ACHN (cell line): ENCODE measurements at regions not wholly inside any gene's neighbourhood (a gene's known extent, or its start where the extent isn't known, plus 50 kb on each side); places are given as distances from the start of the nearest gene placed in this dataset.
A peak's percentile ranks its signal among the peaks of the same experiment; 100 is the strongest.
"Not testable (repeated sequence)": the region's sequence is repeated elsewhere in the genome, so short reads cannot be mapped to it uniquely, and the experiment has no call there.

Experiments used
- DNase-seq: peaks from one replicate; pipeline ENCODE4 v3.0.0-alpha.2; 2015
- in situ Hi-C: cut with HindIII; loops from 2 replicates; pipeline ENCODE4 v1.10.0; 2017; ENCODE audit warnings: low sequenced_read_pairs, low pct_ligation_motif_present, low pct_unique_long_range_greater_than_20kb

GRCh38 chr2:100751871-100752625 lies 67.9 kb upstream of the NPAS2 start:
- in situ Hi-C loops, DNase-seq: not testable (repeated sequence)

GRCh38 chr2:100752628-100753333 lies 67.2 kb upstream of the NPAS2 start:
- in situ Hi-C loops: no loop called here
- DNase-seq: peak; percentile 28

- in situ Hi-C loops: no loop called here
- DNase-seq: no peak
These were observed 66.5 kb upstream of the NPAS2 start for GRCh38 chr2:100753444-100753843.

- in situ Hi-C loops: no loop called here
- DNase-seq: no peak
These were observed 66.1 kb upstream of the NPAS2 start for GRCh38 chr2:100753881-100754280.

GRCh38 chr2:100754951-100755350 lies 65.0 kb upstream of the NPAS2 start:
- in situ Hi-C loops: no loop called here
- no peak for DNase-seq

- in situ Hi-C loops: no loop called here
- no peak for DNase-seq
These were observed 64.5 kb upstream of the NPAS2 start for GRCh38 chr2:100755441-100755840.

- DNase-seq: no peak
- in situ Hi-C loops: no loop called here
These were observed 63.2 kb upstream of the NPAS2 start for GRCh38 chr2:100756704-100757103.

- DNase-seq: no peak
- in situ Hi-C loops: no loop called here
These were observed 62.1 kb upstream of the NPAS2 start for GRCh38 chr2:100757621-100758394.

- in situ Hi-C loops: no loop called here
These were observed 60.0 kb upstream of the NPAS2 start for GRCh38 chr2:100759901-100760300.

GRCh38 chr2:100761365-100761764 lies 58.6 kb upstream of the NPAS2 start:
- in situ Hi-C loops: no loop called here
- DNase-seq: no peak

More at GRCh38 chr2:100759901-100760300, 60.0 kb upstream of the NPAS2 start:
- no peak for DNase-seq

GRCh38 chr2:100764430-100764829 lies 55.5 kb upstream of the NPAS2 start:
- no peak for DNase-seq
- in situ Hi-C loops: no loop called here

- in situ Hi-C loops: no loop called here
- DNase-seq: no peak
These were observed 54.5 kb upstream of the NPAS2 start for GRCh38 chr2:100765481-100765880.

GRCh38 chr2:100766256-100766655 lies 53.7 kb upstream of the NPAS2 start:
- no peak for DNase-seq
- in situ Hi-C loops: no loop called here

GRCh38 chr2:100766806-100767205 lies 53.1 kb upstream of the NPAS2 start:
- no peak for DNase-seq
- in situ Hi-C loops: no loop called here

GRCh38 chr2:100767224-100767653 lies 52.7 kb upstream of the NPAS2 start:
- no peak for DNase-seq
- in situ Hi-C loops: no loop called here

GRCh38 chr2:100767810-100768806 lies 51.8 kb upstream of the NPAS2 start:
- DNase-seq: no peak
- in situ Hi-C loops: no loop called here
